Mucosa of descending colon (tissue), 3 donors: ENCODE measurements at regions not wholly inside any gene's neighbourhood (a gene's known extent, or its start where the extent isn't known, plus 50 kb on each side); places are given as distances from the start of the nearest gene placed in this dataset.

Source experiments
- ATAC-seq: fragments of 200-7000 bp; cut with Tn5 transposase; one replicate; pipeline ENCODE4 v1.9.1; 2020; ENCODE audit warnings: mild to moderate bottlenecking, moderate library complexity
- DNase-seq, 3 donors: peaks; one replicate each; pipeline ENCODE4 v3.0.0-alpha.2; 2020
- H3K36me3 ChIP-seq: fragments of 200-600 bp; one replicate; pipeline ENCODE4 v1.8.0; 2021; ENCODE audit warnings: low read depth, mild to moderate bottlenecking
- H3K4me1 ChIP-seq: fragments of 200-600 bp; one replicate; pipeline ENCODE4 v1.8.0; 2021; ENCODE audit warnings: low read depth, mild to moderate bottlenecking
- H3K4me3 ChIP-seq: fragments of 200-600 bp; one replicate; pipeline ENCODE4 v1.8.0; 2021; ENCODE audit warnings: mild to moderate bottlenecking
- H3K9me3 ChIP-seq: fragments of 200-600 bp; one replicate; pipeline ENCODE4 v1.8.0; 2021; ENCODE audit warnings: mild to moderate bottlenecking
- intact Hi-C, 2 donors: fragments of 100-400 bp; cut with DNase I in 1 of 2; cut with micrococcal nuclease in 1 of 2; formaldehyde crosslinking; loops; one replicate each; pipeline versions ENCODE4 v1.11.0 to v1.11.1; 2022; cut with DNase I, micrococcal nuclease
- TF ChIP-seq, protein P1 (sequence below): fragments of 200-600 bp; IDR thresholded peaks from one replicate; pipeline ENCODE4 v1.8.0; 2022; ENCODE audit warnings: antibody characterized with exemption, mild to moderate bottlenecking
- donor health status: DM: no; HTN: no; CAD: no; lungs with moderate emphysema.
- donor health status: DM: no; HTN: no; CAD: no.
- donor health status: DM: no; HTN: yes; CAD: no.

GRCh38 chr7:131897016-131897789 is 340.8 kb upstream of the PODXL start:
- intact Hi-C loops, result no loop called here
- no peak for DNase-seq
- H3K4me1 ChIP-seq, result no peaks in the 10 kb centered on the region
- H3K4me3 ChIP-seq, result no peak overlapping the region
- H3K9me3 ChIP-seq, result no peaks in the 10 kb centered on the region
- peak; percentile 37 for ATAC-seq
- TF ChIP-seq, protein P1, sequence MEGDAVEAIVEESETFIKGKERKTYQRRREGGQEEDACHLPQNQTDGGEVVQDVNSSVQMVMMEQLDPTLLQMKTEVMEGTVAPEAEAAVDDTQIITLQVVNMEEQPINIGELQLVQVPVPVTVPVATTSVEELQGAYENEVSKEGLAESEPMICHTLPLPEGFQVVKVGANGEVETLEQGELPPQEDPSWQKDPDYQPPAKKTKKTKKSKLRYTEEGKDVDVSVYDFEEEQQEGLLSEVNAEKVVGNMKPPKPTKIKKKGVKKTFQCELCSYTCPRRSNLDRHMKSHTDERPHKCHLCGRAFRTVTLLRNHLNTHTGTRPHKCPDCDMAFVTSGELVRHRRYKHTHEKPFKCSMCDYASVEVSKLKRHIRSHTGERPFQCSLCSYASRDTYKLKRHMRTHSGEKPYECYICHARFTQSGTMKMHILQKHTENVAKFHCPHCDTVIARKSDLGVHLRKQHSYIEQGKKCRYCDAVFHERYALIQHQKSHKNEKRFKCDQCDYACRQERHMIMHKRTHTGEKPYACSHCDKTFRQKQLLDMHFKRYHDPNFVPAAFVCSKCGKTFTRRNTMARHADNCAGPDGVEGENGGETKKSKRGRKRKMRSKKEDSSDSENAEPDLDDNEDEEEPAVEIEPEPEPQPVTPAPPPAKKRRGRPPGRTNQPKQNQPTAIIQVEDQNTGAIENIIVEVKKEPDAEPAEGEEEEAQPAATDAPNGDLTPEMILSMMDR, result no peak
- H3K36me3 ChIP-seq, result no peaks in the 10 kb centered on the region

DNA sequence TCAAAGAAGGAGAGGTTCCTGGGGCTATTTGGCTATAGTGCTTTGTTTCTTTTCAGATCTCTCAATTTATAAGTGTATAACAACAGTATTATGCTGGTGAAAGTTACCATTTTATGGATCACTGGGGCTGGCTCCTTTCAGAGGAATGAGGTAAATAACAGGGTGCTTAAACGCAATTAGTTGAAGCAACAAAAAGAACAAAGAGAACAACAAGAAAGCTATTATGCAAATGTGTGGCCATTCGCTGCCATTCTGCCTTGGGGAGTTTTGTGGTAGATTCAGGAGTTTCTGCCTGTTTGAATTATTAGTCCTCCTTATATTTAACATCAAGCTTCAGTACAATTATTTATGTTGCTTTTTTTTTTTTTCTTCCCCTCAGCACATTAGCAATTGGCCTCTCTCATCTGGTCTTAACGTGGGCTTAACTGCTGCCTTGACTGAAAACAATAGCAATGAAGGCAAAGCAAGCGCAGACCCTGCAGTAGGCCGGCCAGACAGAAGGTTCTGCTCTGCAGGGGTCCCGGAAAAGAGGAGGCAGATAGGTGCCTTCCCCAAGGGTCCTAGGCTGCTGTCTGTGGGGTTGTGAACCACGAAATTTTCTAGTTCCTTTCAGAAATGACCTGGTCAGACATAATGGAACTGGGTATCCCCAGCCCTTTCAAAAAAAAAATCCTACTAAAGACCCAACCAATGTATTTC is 339.9 kb upstream of the PODXL start:
- TF ChIP-seq, protein P1, result no peak
- ATAC-seq (no peak), DNase-seq (no peak)
- Histone ChIP-seq H3K4me1 (no peaks in the 10 kb centered on the region), H3K9me3 (no peaks in the 10 kb centered on the region), H3K36me3 (no peaks in the 10 kb centered on the region), H3K4me3 (no peak overlapping the region)
- intact Hi-C loops, result no loop called here

GRCh38 chr7:131895541-131896164 is 339.2 kb upstream of the PODXL start:
- Histone ChIP-seq H3K36me3 (no peaks in the 10 kb centered on the region), H3K4me1 (no peaks in the 10 kb centered on the region), H3K4me3 (no peak overlapping the region), H3K9me3 (no peaks in the 10 kb centered on the region)
- ATAC-seq (peak; percentile 51), DNase-seq (no peak)
- intact Hi-C loops, result no loop called here
- TF ChIP-seq, protein P1, result no peak

DNA sequence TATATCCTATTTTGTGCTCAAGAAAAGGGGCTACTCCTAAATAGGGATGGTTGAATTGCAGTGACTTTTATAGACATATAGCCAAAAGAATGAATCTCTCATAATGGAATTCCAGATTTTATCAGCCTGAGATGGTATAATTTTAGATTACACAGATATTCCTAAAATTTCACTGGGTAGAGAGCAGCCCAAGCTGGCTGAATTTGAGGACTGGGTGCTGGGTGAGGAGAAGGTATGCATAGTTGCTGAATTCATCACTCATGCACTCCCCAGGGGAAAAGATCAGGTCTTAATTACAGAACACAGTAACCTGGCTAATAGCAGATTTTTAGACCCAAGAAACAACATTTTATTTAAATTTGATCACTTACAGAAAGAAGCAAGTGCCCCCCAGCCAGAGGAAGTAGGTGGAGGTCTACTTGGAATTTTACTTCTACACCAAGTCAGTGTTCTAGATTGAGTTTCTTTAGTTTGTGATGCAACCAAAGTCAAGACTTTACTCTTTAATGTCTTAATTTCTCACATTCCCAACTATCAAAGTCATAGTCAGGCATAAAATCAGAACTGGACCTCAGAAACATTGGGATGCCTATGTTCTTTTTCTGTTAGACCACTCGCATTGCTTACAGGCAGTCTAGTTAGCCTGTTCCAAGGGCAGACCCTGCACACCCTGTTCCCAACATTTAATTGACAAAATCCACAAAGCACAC is 337.4 kb upstream of the PODXL start:
- no peak for ATAC-seq
- DNase-seq, result no peak
- Histone ChIP-seq H3K4me1 (no peaks in the 10 kb centered on the region), H3K4me3 (no peak overlapping the region), H3K9me3 (no peaks in the 10 kb centered on the region), H3K36me3 (no peaks in the 10 kb centered on the region)
- intact Hi-C loops, result no loop called here
- TF ChIP-seq, protein P1, result no peak

DNA sequence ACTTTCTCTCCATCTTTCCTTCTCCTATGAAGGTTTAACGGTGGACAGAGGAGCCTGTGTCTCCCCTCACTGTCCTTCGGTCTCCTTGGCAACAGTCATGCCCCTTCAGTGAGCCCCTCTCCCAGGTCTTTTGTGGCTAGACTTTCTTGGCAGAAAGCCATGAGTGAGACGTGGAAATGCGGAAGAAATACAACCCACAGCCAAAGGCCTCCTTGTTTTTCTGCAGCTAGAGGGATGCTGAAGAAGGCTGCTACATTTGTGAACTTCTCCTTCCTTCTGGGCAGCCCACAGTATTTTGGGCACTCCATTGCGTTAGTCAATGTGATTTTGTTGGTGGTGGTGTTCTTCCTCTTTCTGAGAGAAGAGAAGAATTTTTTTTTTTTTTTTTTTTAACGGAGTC is 333.7 kb upstream of the PODXL start:
- DNase-seq (no peak), ATAC-seq (no peak)
- no peak overlapping the region for H3K4me3 ChIP-seq
- no peaks in the 10 kb centered on the region for H3K4me1 ChIP-seq
- peaks cover 11% of the 10 kb centered on the region for H3K9me3 ChIP-seq
- intact Hi-C loops, result no loop called here
- TF ChIP-seq, protein P1, result no peak
- H3K36me3 ChIP-seq, result no peaks in the 10 kb centered on the region
